ENCODE measurements at regions not wholly inside any gene's neighbourhood (a gene's known extent, or its start where the extent isn't known, plus 50 kb on each side); places are given as distances from the start of the nearest gene placed in this dataset.

- no peak for TF ChIP-seq CTCF (IDR thresholded peaks at IDR 0.05)
- no peak for TF ChIP-seq POLR2A (IDR thresholded peaks at IDR 0.05)
Measured at GRCh38 chr16:85383836-85384832, 229.0 kb upstream of the GSE1 start.

Measured in uterus (tissue), 2 donors.